H1 (cell line): ENCODE measurements at regions not wholly inside any gene's neighbourhood (a gene's known extent, or its start where the extent isn't known, plus 50 kb on each side); places are given as distances from the start of the nearest gene placed in this dataset.
"Not testable (repeated sequence)": the region's sequence is repeated elsewhere in the genome, so short reads cannot be mapped to it uniquely, and the experiment has no call there.

ENCODE experiments used
- CTCF ChIA-PET: fragments of 300-600 bp; sonication (Branson Sonifier 250); formaldehyde crosslinking; loops from one replicate; lab custom pipeline; 2021; ENCODE audit not compliant: partially characterized antibody; lab: Charles Lee
- POLR2A ChIA-PET: fragments of 300-600 bp; sonication (Branson Sonifier 250); formaldehyde crosslinking; loops from one replicate; lab custom pipeline; 2021; ENCODE audit warnings: inconsistent platforms; ENCODE audit not compliant: partially characterized antibody; lab: Charles Lee
- DNase-seq, 2 experiments: peaks; one replicate each; pipeline versions ENCODE4 v3.0.0 to v3.0.0-alpha.2; 2010 to 2022; ENCODE audit warnings: low spot score in 2 of 2, low read depth in 1 of 2, mixed read lengths in 1 of 2
- FAIRE-seq: peaks from 2 replicates; lab custom pipeline; 2011; peaks lifted over from hg19 to GRCh38; lab: Jason Lieb, UNC
- H2AFZ ChIP-seq: 2 replicates; pipeline ENCODE4 v1.8.1; 2012; ENCODE audit warnings: low read length, inconsistent platforms
- H2AK5ac ChIP-seq: 2 replicates; pipeline ENCODE4 v1.6.1; 2013; ENCODE audit warnings: low read depth, low read length
- H2BK120ac ChIP-seq: replicated peaks from 2 replicates; pipeline ENCODE3; 2013; ENCODE audit warnings: low read depth, low read length, inconsistent platforms
- H2BK12ac ChIP-seq: 2 replicates; pipeline ENCODE4 v1.6.1; 2013; ENCODE audit warnings: low read depth, low read length
- H2BK15ac ChIP-seq: 2 replicates; pipeline ENCODE4 v1.6.1; 2013; ENCODE audit warnings: low read length
- H2BK20ac ChIP-seq: 2 replicates; pipeline ENCODE4 v1.6.1; 2013; ENCODE audit warnings: low read length
- H2BK5ac ChIP-seq: 2 replicates; pipeline ENCODE4 v1.6.1; 2013; ENCODE audit warnings: low read depth, low read length
- H3K14ac ChIP-seq: 2 replicates; pipeline ENCODE4 v1.6.1; 2013; ENCODE audit warnings: inconsistent platforms; ENCODE audit not compliant: insufficient read length
- H3K18ac ChIP-seq: 2 replicates; pipeline ENCODE4 v1.6.1; 2013; ENCODE audit warnings: low read length; ENCODE audit errors: extremely low read depth
- H3K23ac ChIP-seq: 2 replicates; pipeline ENCODE4 v1.6.1; 2013; ENCODE audit warnings: inconsistent platforms; ENCODE audit not compliant: insufficient read length
- H3K23me2 ChIP-seq: 2 replicates; pipeline ENCODE4 v1.6.1; 2013; ENCODE audit warnings: low read depth, low read length
- H3K27ac ChIP-seq: 2 replicates; pipeline ENCODE4 v1.6.1; 2011; ENCODE audit warnings: low read depth, low read length, inconsistent platforms
- H3K27me3 ChIP-seq, 4 experiments: replicated peaks in 1 of 4; 1 replicate in 1 of 4; 2 replicates in 3 of 4; pipeline versions ENCODE4 v1.6.1 to v1.8.1; 2011 to 2013; ENCODE audit warnings: low read length in 3 of 4, mild to moderate bottlenecking in 3 of 4, inconsistent platforms in 2 of 4, mixed read lengths in 2 of 4, moderate library complexity in 1 of 4; ENCODE audit not compliant: control insufficient read depth in 3 of 4, insufficient read depth in 3 of 4; ENCODE audit errors: extremely low read depth in 1 of 4
- H3K36me3 ChIP-seq, 4 experiments: 2 replicates each; pipeline versions ENCODE4 v1.6.1 to v1.8.1; 2011 to 2013; ENCODE audit warnings: mild to moderate bottlenecking in 4 of 4, low read length in 3 of 4, moderate library complexity in 2 of 4, control low read depth in 1 of 4, inconsistent platforms in 1 of 4; ENCODE audit not compliant: insufficient read depth in 4 of 4, control insufficient read depth in 2 of 4
- H3K4ac ChIP-seq: replicated peaks from 2 replicates; pipeline ENCODE3; 2013; ENCODE audit warnings: low read length, low read depth, mixed read lengths, inconsistent platforms; ENCODE audit not compliant: insufficient read length
- H3K4me1 ChIP-seq, 4 experiments: replicated peaks in 1 of 4; 1 replicate in 1 of 4; 2 replicates in 3 of 4; pipeline versions ENCODE4 v1.6.1 to v1.8.1; 2011 to 2013; ENCODE audit warnings: low read length in 3 of 4, inconsistent platforms in 2 of 4, mixed read lengths in 1 of 4; ENCODE audit not compliant: insufficient read depth in 4 of 4, control insufficient read depth in 3 of 4
- H3K4me2 ChIP-seq, 2 experiments: 2 replicates each; pipeline versions ENCODE4 v1.6.1 to v1.8.1; 2011 to 2013; ENCODE audit warnings: low read depth in 2 of 2, low read length in 2 of 2, control low read depth in 1 of 2, inconsistent platforms in 1 of 2, mild to moderate bottlenecking in 1 of 2; ENCODE audit not compliant: insufficient read depth in 1 of 2
- H3K4me3 ChIP-seq, 4 experiments: fragments of 200-600, 300-600 bp in 1 of 4; sonication (generic), shearing (Covaris generic), sonication (Bioruptor Twin) in 1 of 4; 2 replicates each; pipeline versions ENCODE4 v1.5.1 to v1.8.1; 2011 to 2016; ENCODE audit warnings: low read length in 4 of 4, low read depth in 3 of 4, control low read depth in 2 of 4, inconsistent platforms in 2 of 4, mild to moderate bottlenecking in 2 of 4, mixed read lengths in 1 of 4, moderate library complexity in 1 of 4; ENCODE audit not compliant: insufficient read depth in 2 of 4; ENCODE audit errors: extremely low read depth in 1 of 4
- H3K56ac ChIP-seq: replicated peaks from 2 replicates; pipeline ENCODE3; 2013; ENCODE audit warnings: low read depth, mild to moderate bottlenecking, mixed read lengths, low read length, inconsistent platforms; ENCODE audit not compliant: insufficient read length
- H3K79me1 ChIP-seq: 2 replicates; pipeline ENCODE4 v1.6.1; 2013; ENCODE audit warnings: low read depth, low read length, control low read depth
- H3K79me2 ChIP-seq, 2 experiments: 2 replicates each; pipeline versions ENCODE4 v1.6.1 to v1.8.1; 2012 to 2013; ENCODE audit warnings: low read length in 2 of 2, mild to moderate bottlenecking in 2 of 2, inconsistent platforms in 1 of 2; ENCODE audit not compliant: insufficient read depth in 2 of 2, control insufficient read depth in 1 of 2
- H3K9ac ChIP-seq, 4 experiments: replicated peaks in 1 of 4; 1 replicate in 1 of 4; 2 replicates in 3 of 4; pipeline versions ENCODE4 v1.6.1 to v1.8.1; 2011 to 2013; ENCODE audit warnings: low read depth in 3 of 4, low read length in 3 of 4, control low read depth in 2 of 4, mild to moderate bottlenecking in 2 of 4, moderate library complexity in 2 of 4, inconsistent platforms in 1 of 4; ENCODE audit errors: extremely low read depth in 1 of 4
- H3K9me3 ChIP-seq, 2 experiments: 2 replicates each; pipeline versions ENCODE4 v1.6.1 to v1.8.1; 2012 to 2013; ENCODE audit warnings: mild to moderate bottlenecking in 2 of 2, moderate library complexity in 2 of 2, control low read depth in 1 of 2, inconsistent platforms in 1 of 2, low read depth in 1 of 2, low read length in 1 of 2, mixed read lengths in 1 of 2; ENCODE audit not compliant: insufficient read depth in 2 of 2
- H4K20me1 ChIP-seq, 2 experiments: replicated peaks in 1 of 2; 2 replicates each; pipeline versions ENCODE3 to v1.8.1; 2011 to 2013; ENCODE audit warnings: inconsistent platforms in 2 of 2, low read length in 2 of 2, mild to moderate bottlenecking in 1 of 2; ENCODE audit not compliant: insufficient read depth in 2 of 2, control insufficient read depth in 1 of 2
- H4K5ac ChIP-seq: 2 replicates; pipeline ENCODE4 v1.6.1; 2013; ENCODE audit warnings: low read length, low read depth, mixed read lengths, inconsistent platforms; ENCODE audit not compliant: insufficient read length
- H4K8ac ChIP-seq: 2 replicates; pipeline ENCODE4 v1.8.0; 2013; ENCODE audit warnings: mild to moderate bottlenecking, moderate library complexity, low read length, inconsistent platforms; ENCODE audit not compliant: insufficient read depth; ENCODE audit errors: extremely low read depth
- H4K91ac ChIP-seq: replicated peaks from 2 replicates; pipeline ENCODE3; 2013; ENCODE audit warnings: low read length, mixed read lengths, inconsistent platforms; ENCODE audit not compliant: insufficient read length
- WGBS, 2 experiments: shearing (Covaris generic) in 1 of 2; methylation state at CpG; one replicate each; pipeline versions ENCODE4 v1.1.6 to v1.1.7; 2013 to 2015; ENCODE audit warnings: low lambda C conversion rate in 2 of 2, mixed read lengths in 2 of 2, inconsistent platforms in 1 of 2, low coverage in 1 of 2, missing lambda C conversion rate in 1 of 2; ENCODE audit not compliant: insufficient replicate concordance in 2 of 2, insufficient coverage in 1 of 2, insufficient read length in 1 of 2; ENCODE audit errors: extremely low coverage in 1 of 2, missing lambda C conversion rate in 1 of 2; 5-methylcytosine and 5-hydroxymethylcytosine counted together

- H4K5ac ChIP-seq, H2BK120ac ChIP-seq, H4K20me1 ChIP-seq, H2AK5ac ChIP-seq, H3K27ac ChIP-seq, H3K27me3 ChIP-seq, H3K79me1 ChIP-seq, H3K4me2 ChIP-seq, H3K79me2 ChIP-seq, H3K56ac ChIP-seq, H2BK12ac ChIP-seq, H3K4me1 ChIP-seq, H4K91ac ChIP-seq, H3K14ac ChIP-seq, H2BK15ac ChIP-seq, H2AFZ ChIP-seq, H4K8ac ChIP-seq, H3K23me2 ChIP-seq, POLR2A ChIA-PET, H3K36me3 ChIP-seq, FAIRE-seq, H2BK20ac ChIP-seq, H3K4ac ChIP-seq, DNase-seq, H3K9ac ChIP-seq, H3K23ac ChIP-seq, H3K9me3 ChIP-seq, H3K4me3 ChIP-seq, H2BK5ac ChIP-seq, H3K18ac ChIP-seq: not testable (repeated sequence)
- CTCF ChIA-PET = interaction anchor here (0.6 to 1.2 kb wide), 2 partner anchors 16 to 195 kb away, joined by 3 to 4 read pairs; no protein-coding TSS in a partner anchor
- 83% methylated on average over 2 of the region's 2 CpGs; no CpG with 5 or more reads in 1 of the 2 experiments for WGBS, 2 experiments
These were observed 107.0 kb upstream of the DAB1 start for GRCh38 chr1:57530911-57531260.
